HG03064 (cell line): ENCODE measurements at regions not wholly inside any gene's neighbourhood (a gene's known extent, or its start where the extent isn't known, plus 50 kb on each side); places are given as distances from the start of the nearest gene placed in this dataset.
"Not testable (repeated sequence)": the region's sequence is repeated elsewhere in the genome, so short reads cannot be mapped to it uniquely, and the experiment has no call there.

ENCODE experiments used
- ATAC-seq: cut with Tn5 transposase; IDR thresholded peaks from one replicate; pipeline ENCODE4 v1.9.1; 2021; ENCODE audit warnings: low read depth; ENCODE audit not compliant: unreplicated experiment

DNA sequence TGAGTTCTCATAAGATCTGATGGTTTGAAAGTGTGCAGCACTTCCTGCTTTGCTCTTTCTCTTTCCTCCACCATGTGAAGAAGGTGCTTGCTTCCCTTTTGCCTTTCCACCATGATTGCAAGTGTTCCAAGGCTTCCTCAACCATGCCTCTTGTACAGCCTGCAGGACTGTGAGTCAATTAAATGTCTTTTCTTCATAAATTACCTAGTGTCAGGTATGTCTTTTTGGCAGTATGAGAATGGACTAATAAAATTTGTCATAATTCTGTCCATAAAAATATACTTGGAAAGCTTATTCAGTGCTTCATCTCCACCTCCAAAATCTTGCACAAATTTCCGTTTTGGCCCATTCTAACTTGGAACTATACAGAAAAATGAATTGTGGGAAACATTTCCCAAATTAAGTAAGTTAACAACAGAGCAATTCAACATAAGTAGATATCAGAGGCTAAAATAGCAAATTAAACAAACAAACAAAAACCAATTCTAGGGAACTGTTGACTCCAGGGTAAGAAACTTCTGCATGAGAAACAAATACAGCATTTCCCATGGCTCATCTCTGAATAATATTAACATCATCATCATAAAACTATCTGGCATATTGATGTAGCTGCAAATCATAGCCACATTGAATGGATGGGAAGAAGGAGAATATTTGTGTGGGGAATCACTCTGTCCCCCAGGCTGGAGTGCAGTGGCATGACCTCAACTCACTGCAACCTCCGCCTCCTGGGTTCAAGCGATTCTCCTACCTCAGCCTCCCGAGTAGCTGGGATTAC is 459.5 kb upstream of the FAR2 start:
- ATAC-seq = no peak

DNA sequence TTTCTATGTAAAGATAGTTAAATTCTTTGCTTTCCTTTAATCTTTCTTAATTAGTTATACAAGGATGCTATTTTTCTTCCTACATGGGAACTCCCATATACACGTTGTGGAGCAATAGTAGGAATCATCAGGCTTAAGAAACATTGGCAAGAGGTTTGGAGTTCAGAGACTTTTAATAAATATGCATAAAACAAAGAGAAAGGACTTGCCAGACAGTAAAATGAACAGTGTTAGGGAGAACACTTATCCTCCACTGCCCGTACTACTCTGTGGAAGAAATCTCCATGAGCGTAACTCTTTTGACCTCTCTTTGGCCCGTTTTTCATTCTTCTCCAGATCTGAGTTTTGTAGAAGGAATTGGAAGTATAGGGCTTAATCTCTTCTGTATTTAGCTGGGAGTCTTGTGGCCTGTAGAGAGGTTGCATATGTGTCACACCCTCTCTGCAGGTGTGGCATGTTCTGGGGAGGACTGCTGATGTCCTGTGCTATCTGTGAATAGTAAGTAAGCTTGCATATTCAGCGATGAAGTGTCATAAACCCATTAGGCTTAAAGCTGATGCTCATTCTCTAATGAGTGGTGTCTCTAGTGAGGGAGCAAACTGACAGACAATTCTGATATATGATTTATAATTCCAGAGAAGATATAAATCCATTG is 455.4 kb upstream of the FAR2 start:
- no peak for ATAC-seq

DNA sequence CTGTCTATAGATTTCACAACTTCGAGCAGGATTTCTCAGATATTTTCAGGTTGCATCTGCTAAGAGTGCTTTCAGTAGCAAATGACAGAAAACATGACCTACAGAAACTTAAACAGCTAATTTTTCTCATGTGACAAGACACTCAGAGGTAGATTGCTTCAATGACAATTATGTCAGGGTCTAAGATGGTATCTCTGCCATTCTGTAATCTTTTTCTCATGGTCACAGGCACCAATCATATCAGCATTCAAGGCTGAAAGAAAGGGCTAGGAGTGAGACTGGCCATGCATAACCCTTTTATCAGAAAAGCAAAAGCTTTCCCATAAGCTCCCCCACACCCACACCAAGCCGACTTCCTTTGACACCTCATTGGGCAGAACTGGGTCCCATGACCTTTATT is 450.5 kb upstream of the FAR2 start:
- ATAC-seq = no peak

DNA sequence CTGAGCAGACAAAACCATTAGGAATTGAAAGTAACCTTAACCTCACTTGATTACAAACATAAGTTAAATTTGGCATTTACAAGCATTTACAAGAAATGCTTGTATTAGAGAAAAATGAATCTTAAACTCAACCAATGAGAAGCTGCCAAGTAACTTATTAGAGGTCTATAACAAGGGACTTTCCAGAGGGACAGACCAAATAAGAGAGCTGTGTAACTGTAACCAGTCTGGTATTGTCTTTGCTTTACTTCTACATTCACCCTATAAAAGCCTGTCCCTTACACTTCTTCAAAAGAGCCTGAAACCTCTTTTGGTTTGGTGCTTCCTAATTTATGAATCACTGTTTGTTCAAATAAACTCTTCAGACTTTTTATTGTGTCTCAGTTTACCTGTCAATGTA is 450.0 kb upstream of the FAR2 start:
- ATAC-seq = no peak

DNA sequence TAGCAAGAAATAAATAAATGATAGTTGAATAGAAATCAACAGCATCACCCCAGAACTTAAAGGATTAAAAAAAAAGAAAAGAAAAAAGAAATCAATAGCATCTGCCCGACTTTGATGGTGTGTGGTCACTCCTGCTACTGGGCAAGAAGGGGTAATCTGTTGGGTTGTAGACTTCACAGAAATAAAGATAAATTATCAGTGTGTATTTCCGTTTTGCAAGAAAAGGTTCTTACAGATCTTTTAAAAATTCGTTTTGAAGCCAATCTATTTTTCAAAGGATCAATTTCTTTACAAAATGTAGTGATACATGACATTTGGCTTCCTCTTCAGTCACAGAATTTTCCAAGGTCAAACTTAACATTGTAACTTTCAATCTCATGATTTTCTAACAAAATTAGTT is 448.9 kb upstream of the FAR2 start:
- no peak for ATAC-seq

DNA sequence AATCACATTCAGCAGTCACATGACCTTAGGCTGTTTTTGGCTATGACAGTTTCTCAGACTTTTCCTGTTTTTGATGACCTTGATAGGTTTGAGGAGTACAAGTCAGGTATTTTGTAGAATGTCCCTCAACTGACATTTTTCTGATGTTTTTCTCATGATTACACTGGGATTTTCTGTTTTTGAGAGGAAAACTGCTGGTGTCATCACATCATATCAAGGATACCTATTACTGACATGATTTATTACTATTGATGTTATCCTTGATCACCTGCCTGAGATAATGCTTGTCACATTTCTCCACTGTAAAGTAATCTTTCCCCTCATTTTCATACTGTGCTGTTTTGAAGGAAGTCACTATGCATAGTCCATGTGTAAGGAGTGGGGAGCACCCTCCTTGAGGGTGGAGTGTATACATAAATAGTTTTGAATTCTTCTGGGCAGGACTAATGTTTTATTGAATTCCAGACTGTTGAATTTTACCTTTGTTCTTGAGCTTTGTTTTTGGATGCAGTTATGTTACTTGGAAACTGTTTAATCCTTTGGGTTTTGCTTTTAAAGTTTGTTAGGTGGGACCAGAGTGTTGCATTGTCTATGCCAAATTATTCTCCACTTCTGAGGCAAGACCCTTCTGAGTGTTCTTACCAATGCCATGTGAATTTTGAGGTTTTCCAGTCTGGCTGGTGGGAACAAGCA is 444.5 kb upstream of the FAR2 start:
- no peak for ATAC-seq

DNA sequence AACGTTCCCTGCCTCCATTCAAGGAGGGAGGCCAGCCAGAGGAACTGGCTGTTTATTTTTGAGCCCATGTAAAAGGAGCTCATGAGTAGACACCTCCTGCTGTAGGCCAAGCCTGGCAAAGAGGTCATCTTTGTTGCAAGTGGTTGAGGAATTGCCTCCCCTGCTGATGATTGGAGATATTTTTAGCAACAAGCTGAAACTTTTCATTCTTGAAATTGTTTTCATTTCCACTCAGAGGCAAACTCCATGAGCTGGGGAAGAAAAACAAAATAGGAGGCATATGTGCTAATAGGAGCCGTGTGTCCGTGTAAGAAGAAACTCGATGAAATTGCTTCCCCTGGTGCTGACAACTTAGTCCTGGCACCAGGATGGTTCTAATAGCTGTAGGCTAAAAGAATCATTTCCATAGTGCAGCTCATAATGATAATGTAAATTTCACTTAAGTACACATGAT is 440.1 kb upstream of the FAR2 start:
- ATAC-seq = no peak

DNA sequence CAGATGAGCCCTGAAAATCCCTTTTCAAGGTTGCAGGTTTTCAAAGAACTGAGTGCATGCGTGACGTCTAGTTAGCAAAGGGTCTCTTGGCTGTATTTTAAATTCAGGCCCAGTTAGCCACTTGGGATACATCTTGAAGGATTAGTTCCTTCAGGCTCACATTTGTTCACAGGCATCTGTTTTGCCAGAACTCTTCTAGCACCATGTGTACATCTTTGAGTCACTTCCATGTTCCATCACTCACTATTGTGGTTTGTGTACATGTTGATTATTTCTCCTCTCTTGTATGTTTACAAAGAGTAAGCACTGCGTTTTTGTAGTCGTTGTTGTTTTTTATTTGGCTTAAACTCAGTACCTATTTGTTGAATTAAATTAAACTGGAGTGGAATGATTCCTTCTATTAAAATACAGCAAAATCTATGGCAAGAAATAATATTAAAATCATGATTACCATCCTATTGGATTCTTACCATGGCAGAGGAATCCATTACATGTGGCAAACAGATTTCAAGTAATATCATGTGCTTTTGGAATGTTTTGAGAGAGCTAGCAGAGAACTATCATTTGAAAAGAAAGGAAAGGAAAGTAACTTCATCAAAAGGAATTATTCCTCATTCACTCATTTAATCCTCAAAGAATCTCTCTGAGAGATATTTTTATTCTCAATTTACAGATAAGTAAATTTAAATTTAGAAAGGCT is 438.9 kb upstream of the FAR2 start:
- ATAC-seq = no peak

DNA sequence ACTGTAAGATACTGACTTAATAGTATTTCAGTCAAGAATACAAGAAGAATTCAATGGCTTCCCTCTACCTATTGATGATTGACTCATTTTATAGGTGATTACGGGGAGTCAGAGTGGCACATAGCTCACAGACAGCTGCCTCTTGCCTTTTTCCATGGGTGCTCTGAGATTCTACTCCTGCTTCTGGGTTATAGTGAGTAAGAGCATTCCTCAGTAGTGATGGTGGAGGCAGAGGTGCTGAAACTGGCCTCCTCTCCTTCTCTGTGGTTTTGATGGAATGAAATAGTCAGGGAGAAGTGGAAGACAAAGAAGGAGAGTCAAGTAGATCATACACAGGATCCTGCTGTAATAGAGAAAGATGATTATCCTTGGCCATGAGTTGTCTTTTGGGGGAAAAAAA is 438.2 kb upstream of the FAR2 start:
- no peak for ATAC-seq

DNA sequence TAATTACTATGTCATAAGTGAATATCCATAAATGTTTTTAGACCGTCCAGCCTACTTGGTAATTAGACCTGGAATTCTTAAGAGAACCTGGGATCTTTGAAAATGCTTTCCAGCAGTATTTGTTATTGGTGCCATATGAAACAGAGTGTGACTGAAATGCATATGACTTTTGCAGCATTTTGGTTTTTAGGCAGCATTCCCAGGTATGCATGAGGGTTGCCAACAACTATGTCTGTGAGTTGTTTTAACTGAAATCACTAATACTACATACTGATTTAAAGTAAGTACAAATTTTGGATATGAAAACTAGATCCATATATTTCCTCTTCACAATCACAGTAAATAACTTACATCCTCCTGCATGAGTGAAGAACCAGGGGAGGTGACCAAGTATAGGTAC is 437.7 kb upstream of the FAR2 start:
- ATAC-seq = no peak

DNA sequence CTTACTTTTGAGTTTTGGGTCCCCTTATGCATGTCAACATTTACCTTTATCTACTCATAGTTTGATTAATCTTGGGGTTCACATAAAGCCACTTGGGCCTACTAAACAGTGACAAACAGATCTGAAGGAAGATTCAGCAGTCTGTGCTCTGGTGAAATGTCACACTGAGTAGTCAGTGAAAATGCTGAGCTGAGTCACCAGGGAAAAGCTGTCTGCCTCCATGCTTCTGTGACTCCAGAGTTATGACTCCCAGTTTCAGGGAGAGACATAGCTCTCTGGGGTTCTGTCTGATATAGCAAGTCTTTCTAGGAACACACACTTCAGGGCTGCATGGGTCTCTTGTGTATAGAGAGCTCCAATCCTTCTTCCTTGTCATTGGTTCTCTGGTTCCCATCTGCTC is 406.3 kb upstream of the FAR2 start:
- ATAC-seq = no peak

DNA sequence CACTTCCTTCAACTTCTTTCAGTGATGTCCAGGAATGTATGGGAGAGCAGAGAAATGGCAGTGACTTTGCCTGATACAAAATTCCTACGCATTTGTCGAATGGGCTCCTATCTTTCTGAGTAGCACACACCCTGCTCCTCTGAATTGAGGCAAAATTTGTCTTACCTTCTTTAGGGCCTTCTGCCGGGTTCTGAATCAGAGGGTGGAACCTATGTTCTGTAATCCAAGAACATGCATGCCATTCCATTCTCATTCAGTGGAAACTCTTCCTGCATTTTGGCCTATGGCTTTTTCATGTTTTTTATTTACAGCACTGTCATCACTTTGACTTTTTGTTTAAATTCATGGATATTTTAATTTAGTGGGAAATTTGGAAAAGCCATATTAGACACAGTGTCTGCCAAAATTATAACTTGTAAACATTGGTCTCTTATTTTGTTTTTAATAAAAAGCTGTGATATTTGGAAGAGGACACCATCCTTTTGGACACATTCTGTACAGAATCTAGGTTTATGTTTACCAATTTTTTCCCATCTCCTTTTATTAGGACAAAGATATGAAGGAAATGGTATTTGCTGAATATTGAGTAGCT is 402.2 kb upstream of the FAR2 start:
- no peak for ATAC-seq

DNA sequence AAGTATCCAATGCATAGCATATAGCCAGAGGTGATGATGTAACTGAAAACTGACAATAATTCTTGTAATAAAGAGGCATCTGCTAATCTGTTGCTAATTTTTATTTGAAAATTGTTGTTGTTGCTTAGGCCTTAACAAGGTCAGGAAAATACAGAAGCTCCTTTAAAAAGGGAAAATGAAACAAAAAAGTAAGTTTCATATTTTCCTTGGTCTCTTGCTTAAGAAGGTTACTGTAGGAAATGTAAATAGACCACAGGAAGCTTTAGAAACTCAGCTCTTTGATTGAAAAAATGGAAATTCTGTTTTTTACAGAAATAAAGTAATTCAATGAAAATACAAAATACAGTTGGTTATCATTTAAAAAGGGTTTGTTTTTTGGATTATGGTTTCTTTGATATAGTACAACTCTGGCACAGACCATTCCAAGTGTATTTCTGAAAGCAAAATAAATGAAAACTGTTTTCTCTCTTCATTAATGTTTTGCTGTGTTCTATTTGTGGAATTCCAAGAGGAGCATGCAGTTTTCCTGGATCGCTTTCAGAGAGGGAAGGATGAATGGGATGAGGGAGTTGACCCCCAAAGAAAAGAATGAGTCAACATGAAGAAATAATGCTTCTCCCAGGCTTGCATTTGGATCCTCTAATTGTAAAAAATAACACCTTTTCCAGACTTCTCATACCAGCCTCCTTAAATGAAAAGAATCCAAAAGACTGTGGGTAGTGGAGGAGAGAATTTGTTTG is 398.0 kb upstream of the FAR2 start:
- ATAC-seq = no peak

DNA sequence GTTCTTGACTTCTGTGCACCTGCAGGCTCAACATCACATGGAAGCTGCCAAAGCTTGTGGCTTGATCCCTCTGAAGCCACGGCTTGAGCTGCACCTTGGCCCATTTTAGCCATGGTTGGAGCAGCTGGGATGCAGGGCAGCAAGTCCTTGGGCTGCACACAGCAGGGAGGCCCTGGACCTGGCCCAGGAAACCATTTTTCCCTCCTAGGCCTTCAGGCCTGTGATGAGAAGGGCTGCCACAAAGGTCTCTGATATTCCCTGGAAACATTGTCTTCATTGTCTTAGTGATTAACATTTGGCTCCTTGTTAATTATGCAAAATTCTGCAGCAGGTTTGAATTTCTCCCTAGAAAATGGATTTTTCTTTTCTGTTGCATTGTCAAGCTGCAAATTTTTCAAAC is 394.1 kb upstream of the FAR2 start:
- ATAC-seq = no peak

DNA sequence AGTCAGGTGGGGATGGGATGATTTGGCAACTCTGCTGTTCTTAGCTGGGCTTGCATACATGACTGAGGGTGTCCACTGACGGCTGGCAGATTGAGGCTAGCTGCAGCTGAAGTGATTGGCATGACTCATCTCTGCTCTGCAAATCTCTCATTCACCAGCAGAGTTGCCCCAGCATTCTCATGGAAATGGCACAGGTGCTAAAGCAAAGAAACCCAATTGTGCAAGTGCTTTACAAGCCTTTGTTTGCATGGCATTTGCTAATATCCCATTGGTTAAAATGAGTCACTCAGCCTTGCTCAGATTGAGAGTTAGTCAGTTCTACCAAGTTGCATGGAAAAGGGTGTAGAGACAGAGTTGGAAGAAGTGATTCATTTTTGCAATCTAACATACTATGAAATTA is 389.7 kb upstream of the FAR2 start:
- no peak for ATAC-seq

DNA sequence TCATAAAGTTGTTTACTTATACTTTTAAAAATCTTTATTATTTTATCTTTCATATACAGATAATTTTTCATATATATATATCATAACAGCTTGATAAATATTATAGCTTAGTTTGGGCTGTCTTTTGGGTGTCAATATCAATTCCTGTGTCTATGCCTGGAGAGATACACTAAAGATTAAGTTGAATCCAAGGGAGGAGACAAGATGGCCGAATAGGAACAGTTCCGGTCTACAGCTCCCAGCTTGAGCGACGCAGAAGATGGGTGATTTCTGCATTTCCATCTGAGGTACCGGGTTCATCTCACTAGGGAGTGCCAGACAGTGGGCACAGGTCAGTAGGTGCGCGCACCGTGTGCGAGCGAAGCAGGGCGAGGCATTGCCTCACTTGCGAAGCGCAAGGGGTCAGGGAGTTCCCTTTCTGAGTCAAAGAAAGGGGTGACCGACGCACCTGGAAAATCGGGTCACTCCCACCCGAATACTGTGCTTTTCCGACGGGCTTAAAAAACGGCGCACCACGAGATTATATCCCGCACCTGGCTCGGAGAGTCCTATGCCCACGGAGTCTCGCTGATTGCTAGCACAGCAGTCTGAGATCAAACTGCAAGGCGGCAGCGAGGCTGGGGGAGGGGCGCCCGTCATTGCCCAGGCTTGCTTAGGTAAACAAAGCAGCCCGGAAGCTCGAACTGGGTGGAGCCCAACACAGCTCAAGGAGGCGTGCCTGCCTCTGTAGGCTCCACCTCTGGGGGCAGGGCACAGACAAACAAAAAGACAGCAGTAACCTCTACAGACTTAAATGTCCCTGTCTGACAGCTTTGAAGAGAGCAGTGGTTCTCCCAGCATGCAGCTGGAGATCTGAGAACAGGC is 388.8 kb upstream of the FAR2 start:
- ATAC-seq = not testable (repeated sequence)

DNA sequence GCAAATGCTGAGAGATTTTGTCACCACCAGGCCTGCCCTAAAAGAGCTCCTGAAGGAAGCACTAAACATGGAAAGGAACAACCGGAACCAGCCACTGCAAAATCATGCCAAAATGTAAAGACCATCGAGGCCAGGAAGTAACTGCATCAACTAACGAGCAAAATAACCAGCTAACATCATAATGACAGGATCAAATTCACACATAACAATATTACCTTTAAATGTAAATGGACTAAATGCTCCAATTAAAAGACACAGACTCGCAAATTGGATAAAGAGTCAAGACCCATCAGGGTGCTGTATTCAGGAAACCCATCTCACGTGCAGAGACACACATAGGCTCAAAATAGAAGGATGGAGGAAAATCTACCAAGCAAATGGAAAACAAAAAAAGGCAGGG is 387.2 kb upstream of the FAR2 start:
- ATAC-seq = not testable (repeated sequence)

DNA sequence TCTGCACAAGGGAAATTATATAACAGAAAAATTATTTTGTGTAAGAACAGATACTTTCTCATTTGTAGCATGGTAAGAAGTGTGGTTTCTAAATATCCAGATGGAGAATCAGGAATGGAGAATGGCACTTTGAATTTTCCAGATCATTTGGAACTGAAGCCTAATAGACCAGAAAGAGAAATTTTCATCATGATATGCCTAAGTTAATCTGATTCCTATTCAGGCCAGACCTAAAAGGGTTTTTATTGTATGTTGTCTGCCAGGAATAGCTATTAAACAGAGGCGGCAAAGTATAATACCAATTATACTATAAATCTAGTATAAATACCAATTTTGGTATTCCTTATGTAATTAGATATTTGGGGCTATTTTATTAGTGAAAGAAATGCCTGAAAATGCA is 382.7 kb upstream of the FAR2 start:
- no peak for ATAC-seq

DNA sequence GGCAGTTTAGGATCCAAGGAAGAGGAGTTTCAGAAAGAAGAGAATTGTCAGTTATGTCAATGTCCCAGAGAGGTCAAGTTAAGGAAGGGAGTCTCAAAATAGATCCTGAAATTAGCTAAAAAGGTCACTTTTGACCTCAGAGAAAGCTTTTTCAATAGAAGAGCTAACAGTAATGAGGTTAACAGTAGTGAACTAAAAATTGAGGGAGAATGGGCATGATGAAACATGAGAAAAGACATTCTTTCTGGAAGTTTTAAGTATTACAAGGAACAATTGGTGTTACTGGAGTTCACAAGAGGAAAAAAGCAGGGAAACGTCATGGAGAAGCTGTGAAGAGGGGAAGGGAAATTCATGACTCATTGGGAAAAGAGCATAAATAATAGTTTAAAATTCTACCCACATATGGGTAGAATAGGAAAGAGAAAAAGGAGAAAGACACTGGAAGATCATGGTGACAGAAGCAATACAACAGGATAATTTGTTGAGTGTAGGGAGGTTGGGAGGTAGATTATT is 381.2 kb upstream of the FAR2 start:
- ATAC-seq = no peak
